ENCODE measurements at regions not wholly inside any gene's neighbourhood (a gene's known extent, or its start where the extent isn't known, plus 50 kb on each side); places are given as distances from the start of the nearest gene placed in this dataset.
A peak's percentile ranks its signal among the peaks of the same experiment; 100 is the strongest.

DNA sequence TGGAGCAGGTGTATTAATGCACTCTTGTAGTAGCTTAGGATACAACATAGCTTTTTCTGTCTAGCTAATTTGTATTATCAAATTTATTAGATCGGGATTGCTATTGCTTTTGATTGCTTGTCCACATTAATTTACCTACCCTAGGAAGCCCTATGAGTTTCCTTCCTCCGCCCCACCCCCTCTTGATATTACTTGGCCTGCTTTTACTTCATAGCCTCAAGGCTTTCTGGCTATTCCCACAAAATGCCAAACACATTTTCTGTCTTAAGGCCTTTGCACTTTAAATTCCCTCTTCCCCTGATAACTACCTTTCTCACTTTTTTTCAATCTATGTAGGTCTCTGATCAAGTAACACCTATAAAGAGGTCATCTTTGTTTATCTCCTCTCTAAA is 99.1 kb upstream of the PRSS16 start:
- Histone ChIP-seq H3K4me1 (ENCODE audit: control insufficient read depth in 5 of 5, insufficient read depth in 5 of 5, low read length in 5 of 5) (peaks cover 4 to 29% (median 22%) of the 10 kb centered on the region in 5 donors), H3K27ac (ENCODE audit: low read depth, low read length) (no peak overlapping the region)

GRCh38 chr6:27149150-27149549 is 98.4 kb upstream of the PRSS16 start:
- H3K36me3 ChIP-seq (ENCODE audit: control insufficient read depth in 5 of 5, insufficient read depth in 5 of 5, low read length in 5 of 5) = no peaks in the 10 kb centered on the region
- no peak overlapping the region for H3K27ac ChIP-seq (ENCODE audit: low read depth, low read length)
- no peaks in the 10 kb centered on the region for H3K27me3 ChIP-seq (ENCODE audit: control insufficient read depth in 5 of 5, insufficient read depth in 4 of 5, low read length in 5 of 5)
- H3K9me3 ChIP-seq (ENCODE audit: control insufficient read depth in 5 of 5, low read length in 5 of 5) = no peaks in the 10 kb centered on the region
- no peak overlapping the region for H3K4me3 ChIP-seq (ENCODE audit: low read depth in 1 of 5, low read length in 5 of 5)
- H3K4me1 ChIP-seq (ENCODE audit: control insufficient read depth in 5 of 5, insufficient read depth in 5 of 5, low read length in 5 of 5) = peaks cover 4 to 29% (median 22%) of the 10 kb centered on the region in 5 donors
- no peak overlapping the region for H3K9ac ChIP-seq (ENCODE audit: low read length in 5 of 5)

More for the DNA sequence above, 99.1 kb upstream of the PRSS16 start:
- Histone ChIP-seq H3K36me3 (ENCODE audit: control insufficient read depth in 5 of 5, insufficient read depth in 5 of 5, low read length in 5 of 5) (peaks cover 0 to 2% (median 0%) of the 10 kb centered on the region in 5 donors), H3K9me3 (ENCODE audit: control insufficient read depth in 5 of 5, low read length in 5 of 5) (no peaks in the 10 kb centered on the region), H3K9ac (ENCODE audit: low read length in 5 of 5) (no peak overlapping the region), H3K27me3 (ENCODE audit: control insufficient read depth in 5 of 5, insufficient read depth in 4 of 5, low read length in 5 of 5) (no peaks in the 10 kb centered on the region), H3K4me3 (ENCODE audit: low read depth in 1 of 5, low read length in 5 of 5) (no peak overlapping the region)

GRCh38 chr6:27154696-27155095 is 92.8 kb upstream of the PRSS16 start:
- H3K4me1 ChIP-seq (ENCODE audit: control insufficient read depth in 5 of 5, insufficient read depth in 5 of 5, low read length in 5 of 5) = peaks cover 0 to 15% (median 11%) of the 10 kb centered on the region in 5 donors

GRCh38 chr6:27156874-27157458 is 90.5 kb upstream of the PRSS16 start:
- H3K27me3 ChIP-seq (ENCODE audit: control insufficient read depth in 5 of 5, insufficient read depth in 4 of 5, low read length in 5 of 5) = no peaks in the 10 kb centered on the region
- peaks cover 0 to 15% (median 11%) of the 10 kb centered on the region in 5 donors for H3K4me1 ChIP-seq (ENCODE audit: control insufficient read depth in 5 of 5, insufficient read depth in 5 of 5, low read length in 5 of 5)
- peak overlapping the region; percentile 60 to 75 (median 65) for H3K4me3 ChIP-seq (ENCODE audit: low read depth in 1 of 5, low read length in 5 of 5)
- H3K36me3 ChIP-seq (ENCODE audit: control insufficient read depth in 5 of 5, insufficient read depth in 5 of 5, low read length in 5 of 5) = no peaks in the 10 kb centered on the region
- peak overlapping the region in 4 of 5 donors; percentile 51 to 57 (median 52) for H3K9ac ChIP-seq (ENCODE audit: low read length in 5 of 5)
- H3K27ac ChIP-seq (ENCODE audit: low read depth, low read length) = no peak overlapping the region
- H3K9me3 ChIP-seq (ENCODE audit: control insufficient read depth in 5 of 5, low read length in 5 of 5) = no peaks in the 10 kb centered on the region

More at GRCh38 chr6:27154696-27155095, 92.8 kb upstream of the PRSS16 start:
- no peaks in the 10 kb centered on the region for H3K36me3 ChIP-seq (ENCODE audit: control insufficient read depth in 5 of 5, insufficient read depth in 5 of 5, low read length in 5 of 5)
- no peaks in the 10 kb centered on the region for H3K9me3 ChIP-seq (ENCODE audit: control insufficient read depth in 5 of 5, low read length in 5 of 5)
- H3K9ac ChIP-seq (ENCODE audit: low read length in 5 of 5) = no peak overlapping the region
- no peaks in the 10 kb centered on the region for H3K27me3 ChIP-seq (ENCODE audit: control insufficient read depth in 5 of 5, insufficient read depth in 4 of 5, low read length in 5 of 5)
- no peak overlapping the region for H3K4me3 ChIP-seq (ENCODE audit: low read depth in 1 of 5, low read length in 5 of 5)
- no peak overlapping the region for H3K27ac ChIP-seq (ENCODE audit: low read depth, low read length)

- Histone ChIP-seq H3K4me1 (ENCODE audit: control insufficient read depth in 5 of 5, insufficient read depth in 5 of 5, low read length in 5 of 5) (peaks cover 0 to 15% (median 11%) of the 10 kb centered on the region in 5 donors), H3K9me3 (ENCODE audit: control insufficient read depth in 5 of 5, low read length in 5 of 5) (no peaks in the 10 kb centered on the region), H3K27ac (ENCODE audit: low read depth, low read length) (no peak overlapping the region), H3K27me3 (ENCODE audit: control insufficient read depth in 5 of 5, insufficient read depth in 4 of 5, low read length in 5 of 5) (no peaks in the 10 kb centered on the region), H3K4me3 (ENCODE audit: low read depth in 1 of 5, low read length in 5 of 5) (peak overlapping the region; percentile 60 to 75 (median 65)), H3K36me3 (ENCODE audit: control insufficient read depth in 5 of 5, insufficient read depth in 5 of 5, low read length in 5 of 5) (no peaks in the 10 kb centered on the region), H3K9ac (ENCODE audit: low read length in 5 of 5) (peak overlapping the region; percentile 48 to 57 (median 52))
These were observed 89.8 kb upstream of the PRSS16 start for GRCh38 chr6:27157459-27158315.

GRCh38 chr6:27158316-27158643 is 89.2 kb upstream of the PRSS16 start:
- peaks cover 0 to 15% (median 11%) of the 10 kb centered on the region in 5 donors for H3K4me1 ChIP-seq (ENCODE audit: control insufficient read depth in 5 of 5, insufficient read depth in 5 of 5, low read length in 5 of 5)
- H3K4me3 ChIP-seq (ENCODE audit: low read depth in 1 of 5, low read length in 5 of 5) = peak overlapping the region in 4 of 5 donors; percentile 60 to 75 (median 63)
- no peaks in the 10 kb centered on the region for H3K27me3 ChIP-seq (ENCODE audit: control insufficient read depth in 5 of 5, insufficient read depth in 4 of 5, low read length in 5 of 5)
- no peak overlapping the region for H3K9ac ChIP-seq (ENCODE audit: low read length in 5 of 5)
- H3K36me3 ChIP-seq (ENCODE audit: control insufficient read depth in 5 of 5, insufficient read depth in 5 of 5, low read length in 5 of 5) = no peaks in the 10 kb centered on the region
- no peaks in the 10 kb centered on the region for H3K9me3 ChIP-seq (ENCODE audit: control insufficient read depth in 5 of 5, low read length in 5 of 5)
- H3K27ac ChIP-seq (ENCODE audit: low read depth, low read length) = no peak overlapping the region

GRCh38 chr6:27159725-27160124 is 87.8 kb upstream of the PRSS16 start:
- H3K9me3 ChIP-seq (ENCODE audit: control insufficient read depth in 5 of 5, low read length in 5 of 5) = no peaks in the 10 kb centered on the region
- no peak overlapping the region for H3K9ac ChIP-seq (ENCODE audit: low read length in 5 of 5)
- H3K4me3 ChIP-seq (ENCODE audit: low read depth in 1 of 5, low read length in 5 of 5) = no peak overlapping the region
- H3K4me1 ChIP-seq (ENCODE audit: control insufficient read depth in 5 of 5, insufficient read depth in 5 of 5, low read length in 5 of 5) = peaks cover 0 to 15% (median 11%) of the 10 kb centered on the region in 5 donors
- H3K36me3 ChIP-seq (ENCODE audit: control insufficient read depth in 5 of 5, insufficient read depth in 5 of 5, low read length in 5 of 5) = no peaks in the 10 kb centered on the region
- H3K27me3 ChIP-seq (ENCODE audit: control insufficient read depth in 5 of 5, insufficient read depth in 4 of 5, low read length in 5 of 5) = no peaks in the 10 kb centered on the region
- no peak overlapping the region for H3K27ac ChIP-seq (ENCODE audit: low read depth, low read length)

- H3K4me1 ChIP-seq (ENCODE audit: control insufficient read depth in 5 of 5, insufficient read depth in 5 of 5, low read length in 5 of 5) = peaks cover 0 to 15% (median 11%) of the 10 kb centered on the region in 5 donors
- no peak overlapping the region for H3K9ac ChIP-seq (ENCODE audit: low read length in 5 of 5)
- no peaks in the 10 kb centered on the region for H3K36me3 ChIP-seq (ENCODE audit: control insufficient read depth in 5 of 5, insufficient read depth in 5 of 5, low read length in 5 of 5)
- H3K9me3 ChIP-seq (ENCODE audit: control insufficient read depth in 5 of 5, low read length in 5 of 5) = no peaks in the 10 kb centered on the region
- no peak overlapping the region for H3K4me3 ChIP-seq (ENCODE audit: low read depth in 1 of 5, low read length in 5 of 5)
- no peaks in the 10 kb centered on the region for H3K27me3 ChIP-seq (ENCODE audit: control insufficient read depth in 5 of 5, insufficient read depth in 4 of 5, low read length in 5 of 5)
- no peak overlapping the region for H3K27ac ChIP-seq (ENCODE audit: low read depth, low read length)
These were observed 86.4 kb upstream of the PRSS16 start for GRCh38 chr6:27161115-27161514.

GRCh38 chr6:27161603-27161945 is 85.9 kb upstream of the PRSS16 start:
- H3K9me3 ChIP-seq (ENCODE audit: control insufficient read depth in 5 of 5, low read length in 5 of 5) = no peaks in the 10 kb centered on the region
- H3K4me1 ChIP-seq (ENCODE audit: control insufficient read depth in 5 of 5, insufficient read depth in 5 of 5, low read length in 5 of 5) = peaks cover 0 to 15% (median 11%) of the 10 kb centered on the region in 5 donors
- no peaks in the 10 kb centered on the region for H3K27me3 ChIP-seq (ENCODE audit: control insufficient read depth in 5 of 5, insufficient read depth in 4 of 5, low read length in 5 of 5)
- no peaks in the 10 kb centered on the region for H3K36me3 ChIP-seq (ENCODE audit: control insufficient read depth in 5 of 5, insufficient read depth in 5 of 5, low read length in 5 of 5)
- H3K27ac ChIP-seq (ENCODE audit: low read depth, low read length) = no peak overlapping the region
- no peak overlapping the region for H3K9ac ChIP-seq (ENCODE audit: low read length in 5 of 5)
- no peak overlapping the region for H3K4me3 ChIP-seq (ENCODE audit: low read depth in 1 of 5, low read length in 5 of 5)

DNA sequence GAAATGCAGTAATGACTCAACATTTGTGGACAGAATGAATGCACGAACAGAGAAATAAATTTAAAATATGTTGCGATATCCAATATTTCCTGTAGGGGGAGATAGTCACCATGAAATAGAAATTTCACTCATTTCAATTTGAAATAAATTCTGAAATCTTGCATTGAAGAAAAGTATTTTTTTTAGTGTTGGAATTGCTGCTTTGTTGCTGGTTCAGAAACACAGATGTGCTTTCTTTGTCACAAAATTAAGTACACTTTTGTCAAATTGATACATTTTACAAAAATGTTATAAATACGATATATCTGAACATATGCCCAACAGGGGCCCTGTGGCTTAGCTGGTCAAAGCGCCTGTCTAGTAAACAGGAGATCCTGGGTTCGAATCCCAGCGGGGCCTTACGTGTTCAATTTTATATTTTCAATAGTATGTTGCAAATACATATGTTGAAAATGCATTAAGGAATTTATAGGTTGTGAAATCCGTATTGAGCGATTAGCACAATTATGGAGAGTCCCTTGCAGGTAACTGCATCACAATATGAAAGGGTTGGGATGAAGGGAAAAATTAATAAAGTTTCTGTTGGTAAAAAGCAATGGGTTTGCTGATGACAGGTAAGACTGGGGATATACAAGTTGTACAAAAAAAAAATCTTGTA is 85.4 kb upstream of the PRSS16 start:
- Histone ChIP-seq H3K9ac (ENCODE audit: low read length in 5 of 5) (no peak overlapping the region), H3K36me3 (ENCODE audit: control insufficient read depth in 5 of 5, insufficient read depth in 5 of 5, low read length in 5 of 5) (no peaks in the 10 kb centered on the region), H3K4me1 (ENCODE audit: control insufficient read depth in 5 of 5, insufficient read depth in 5 of 5, low read length in 5 of 5) (peaks cover 0 to 13% (median 11%) of the 10 kb centered on the region in 5 donors), H3K27ac (ENCODE audit: low read depth, low read length) (no peak overlapping the region), H3K27me3 (ENCODE audit: control insufficient read depth in 5 of 5, insufficient read depth in 4 of 5, low read length in 5 of 5) (no peaks in the 10 kb centered on the region), H3K4me3 (ENCODE audit: low read depth in 1 of 5, low read length in 5 of 5) (no peak overlapping the region), H3K9me3 (ENCODE audit: control insufficient read depth in 5 of 5, low read length in 5 of 5) (no peaks in the 10 kb centered on the region)
